ENCODE measurements at regions not wholly inside any gene's neighbourhood (a gene's known extent, or its start where the extent isn't known, plus 50 kb on each side); places are given as distances from the start of the nearest gene placed in this dataset.

DNA sequence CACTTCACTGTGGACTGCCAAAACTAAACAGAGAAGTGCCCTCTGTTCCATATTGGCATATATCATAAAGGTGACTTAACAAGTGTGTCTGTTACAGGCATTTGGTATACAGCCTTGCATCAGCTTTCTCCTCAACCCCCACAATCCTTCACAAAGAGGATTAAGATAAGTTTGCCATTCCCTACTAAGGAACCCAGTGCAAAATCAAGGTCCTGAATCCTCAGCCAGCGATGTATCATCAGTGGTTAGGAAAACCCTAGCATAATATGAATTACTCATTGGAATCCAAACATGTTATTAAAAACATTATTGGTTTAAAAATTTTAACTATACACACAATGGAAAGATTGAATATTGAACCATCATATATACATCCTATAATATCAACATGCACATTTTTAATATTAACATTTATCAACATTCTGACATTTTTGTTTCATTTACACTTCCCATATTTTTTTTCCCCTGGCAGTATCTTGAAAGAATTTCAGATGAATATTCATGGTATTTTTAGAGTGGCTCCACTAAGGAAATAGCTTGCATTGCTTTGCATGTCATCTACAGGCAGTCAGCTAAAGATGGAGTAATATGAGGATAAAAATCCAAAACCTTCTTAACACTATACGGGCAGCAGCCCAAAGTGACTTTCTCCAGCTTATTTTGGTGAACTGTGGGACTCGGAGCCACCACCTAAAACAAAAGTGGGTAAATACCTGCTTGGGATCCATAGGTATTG lies 215.6 kb upstream of the CHRM2 start:
- Histone ChIP-seq H3K27me3 (ENCODE audit: control insufficient read depth, insufficient read depth, low read length) (no peaks in the 10 kb centered on the region), H3K36me3 (ENCODE audit: control insufficient read depth, insufficient read depth, low read length) (no peaks in the 10 kb centered on the region)
- TF ChIP-seq, protein P1, sequence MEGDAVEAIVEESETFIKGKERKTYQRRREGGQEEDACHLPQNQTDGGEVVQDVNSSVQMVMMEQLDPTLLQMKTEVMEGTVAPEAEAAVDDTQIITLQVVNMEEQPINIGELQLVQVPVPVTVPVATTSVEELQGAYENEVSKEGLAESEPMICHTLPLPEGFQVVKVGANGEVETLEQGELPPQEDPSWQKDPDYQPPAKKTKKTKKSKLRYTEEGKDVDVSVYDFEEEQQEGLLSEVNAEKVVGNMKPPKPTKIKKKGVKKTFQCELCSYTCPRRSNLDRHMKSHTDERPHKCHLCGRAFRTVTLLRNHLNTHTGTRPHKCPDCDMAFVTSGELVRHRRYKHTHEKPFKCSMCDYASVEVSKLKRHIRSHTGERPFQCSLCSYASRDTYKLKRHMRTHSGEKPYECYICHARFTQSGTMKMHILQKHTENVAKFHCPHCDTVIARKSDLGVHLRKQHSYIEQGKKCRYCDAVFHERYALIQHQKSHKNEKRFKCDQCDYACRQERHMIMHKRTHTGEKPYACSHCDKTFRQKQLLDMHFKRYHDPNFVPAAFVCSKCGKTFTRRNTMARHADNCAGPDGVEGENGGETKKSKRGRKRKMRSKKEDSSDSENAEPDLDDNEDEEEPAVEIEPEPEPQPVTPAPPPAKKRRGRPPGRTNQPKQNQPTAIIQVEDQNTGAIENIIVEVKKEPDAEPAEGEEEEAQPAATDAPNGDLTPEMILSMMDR (IDR thresholded peaks at IDR 0.05; ENCODE audit: insufficient read depth, low read length, poor library complexity, severe bottlenecking), result no peak

DNA sequence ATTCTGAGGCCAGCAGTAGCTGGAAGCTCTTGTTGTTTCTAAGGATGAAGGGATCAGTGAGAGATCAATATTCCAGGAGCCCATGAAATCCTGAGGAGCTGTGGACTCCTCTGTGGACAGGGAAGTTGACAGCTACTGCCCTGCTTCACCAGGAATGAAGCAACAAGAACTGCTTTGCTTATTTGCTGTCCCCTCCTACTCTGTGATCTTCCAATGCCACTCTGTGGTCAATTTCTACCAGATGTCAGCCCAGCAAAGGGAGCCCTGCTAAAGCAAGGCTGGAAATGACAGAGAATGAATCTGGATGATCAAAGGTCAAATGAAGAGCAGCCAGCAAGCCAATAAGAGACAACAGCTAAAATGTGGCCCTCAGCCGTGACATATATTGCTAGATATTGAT lies 227.5 kb upstream of the CHRM2 start:
- TF ChIP-seq, protein P1 (IDR thresholded peaks at IDR 0.05; ENCODE audit: insufficient read depth, low read length, poor library complexity, severe bottlenecking), result no peak
- Histone ChIP-seq H3K27me3 (ENCODE audit: control insufficient read depth, insufficient read depth, low read length) (no peaks in the 10 kb centered on the region), H3K4me3 (ENCODE audit: low read depth, low read length) (no peak overlapping the region), H3K36me3 (ENCODE audit: control insufficient read depth, insufficient read depth, low read length) (no peaks in the 10 kb centered on the region)
- no peak for DNase-seq (ENCODE audit: low read depth)

More for the DNA sequence above, 215.6 kb upstream of the CHRM2 start:
- H3K4me3 ChIP-seq (ENCODE audit: low read depth, low read length), result no peak overlapping the region
- no peak for DNase-seq (ENCODE audit: low read depth)

DNA sequence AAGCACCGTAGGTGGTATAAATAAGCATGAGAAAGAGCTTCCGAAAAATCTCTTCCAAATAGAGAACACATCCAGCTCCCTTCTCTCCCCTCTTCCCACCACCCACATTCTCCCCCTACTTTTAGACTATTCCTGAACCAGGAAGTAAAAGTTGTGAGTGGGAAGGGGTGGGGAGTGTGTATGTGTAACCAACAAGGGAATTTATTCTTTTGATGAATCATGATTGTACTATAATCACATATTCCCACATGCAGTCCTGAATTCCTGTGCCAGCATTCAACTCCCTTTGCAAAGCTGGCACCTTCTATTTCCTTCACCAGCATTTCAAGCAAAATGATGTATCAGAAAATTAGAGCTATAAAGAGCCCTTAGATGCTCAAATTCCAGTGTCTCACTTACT lies 230.6 kb upstream of the CHRM2 start:
- no peak for DNase-seq (ENCODE audit: low read depth)
- Histone ChIP-seq H3K36me3 (ENCODE audit: control insufficient read depth, insufficient read depth, low read length) (no peaks in the 10 kb centered on the region), H3K4me3 (ENCODE audit: low read depth, low read length) (no peak overlapping the region), H3K27me3 (ENCODE audit: control insufficient read depth, insufficient read depth, low read length) (no peaks in the 10 kb centered on the region)
- TF ChIP-seq, protein P1 (IDR thresholded peaks at IDR 0.05; ENCODE audit: insufficient read depth, low read length, poor library complexity, severe bottlenecking), result no peak

DNA sequence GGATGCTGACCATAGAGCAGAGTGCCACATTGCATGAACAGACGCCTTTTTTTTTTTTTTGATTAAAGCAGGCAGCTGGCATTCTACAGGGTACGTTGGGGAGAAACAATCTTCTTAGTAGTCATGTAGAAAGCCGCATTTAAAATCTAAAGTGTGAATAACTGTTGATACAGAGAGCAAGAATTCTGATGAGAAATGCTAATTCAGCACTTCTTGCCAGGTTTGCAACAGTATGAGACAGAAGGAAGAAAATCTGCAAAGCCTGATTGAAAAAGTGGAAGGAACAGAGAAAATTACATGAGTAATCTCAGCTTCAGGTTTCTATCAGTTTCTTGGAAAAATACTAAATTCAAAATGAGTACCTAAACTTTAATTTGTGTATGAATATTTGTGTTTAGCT lies 232.7 kb upstream of the CHRM2 start:
- TF ChIP-seq, protein P1 (IDR thresholded peaks at IDR 0.05; ENCODE audit: insufficient read depth, low read length, poor library complexity, severe bottlenecking), result no peak
- Histone ChIP-seq H3K4me3 (ENCODE audit: low read depth, low read length) (no peak overlapping the region), H3K27me3 (ENCODE audit: control insufficient read depth, insufficient read depth, low read length) (no peaks in the 10 kb centered on the region), H3K36me3 (ENCODE audit: control insufficient read depth, insufficient read depth, low read length) (no peaks in the 10 kb centered on the region)
- DNase-seq (ENCODE audit: low read depth), result no peak

DNA sequence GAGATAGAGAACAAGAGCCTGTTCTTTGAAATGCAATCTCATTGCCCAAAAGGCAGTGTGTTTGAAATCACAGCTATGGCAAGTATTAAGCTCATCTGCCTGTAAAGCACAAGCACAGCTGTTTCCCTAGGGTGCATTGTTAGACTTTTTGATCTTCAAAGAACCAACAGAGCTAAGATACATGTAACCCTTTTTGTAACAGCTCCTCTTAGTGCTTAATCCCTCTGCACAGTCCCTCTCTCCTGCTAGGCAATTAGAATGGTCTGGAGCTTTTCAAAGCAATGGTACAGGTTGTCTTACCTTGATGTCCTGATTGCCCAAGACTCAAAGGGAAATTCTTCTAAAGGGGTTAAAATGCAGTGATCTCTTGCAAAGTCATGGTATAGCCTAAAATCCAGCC lies 249.6 kb upstream of the CHRM2 start:
- TF ChIP-seq, protein P1 (IDR thresholded peaks at IDR 0.05; ENCODE audit: insufficient read depth, low read length, poor library complexity, severe bottlenecking), result no peak
- Histone ChIP-seq H3K27me3 (ENCODE audit: control insufficient read depth, insufficient read depth, low read length) (no peaks in the 10 kb centered on the region), H3K4me3 (ENCODE audit: low read depth, low read length) (no peak overlapping the region), H3K36me3 (ENCODE audit: control insufficient read depth, insufficient read depth, low read length) (no peaks in the 10 kb centered on the region)
- DNase-seq (ENCODE audit: low read depth), result no peak

DNA sequence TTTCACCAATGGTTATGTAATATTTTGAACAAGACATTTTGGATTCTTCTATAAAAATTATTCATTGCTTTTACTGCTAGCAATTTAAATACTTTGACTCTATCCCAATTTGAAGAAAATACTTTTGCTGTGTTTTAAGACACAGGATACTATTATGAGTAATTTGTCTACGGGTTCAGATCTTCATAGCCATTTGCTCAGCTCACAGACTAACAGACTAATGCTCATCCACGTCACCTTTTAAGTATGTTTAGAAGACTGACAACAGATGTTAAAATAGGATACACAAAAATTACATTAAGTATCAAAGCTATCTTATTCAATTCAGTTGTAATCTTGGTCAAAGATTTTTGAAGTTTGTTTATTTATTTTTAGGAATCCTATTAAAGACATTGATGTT lies 251.3 kb upstream of the CHRM2 start:
- no peak for DNase-seq (ENCODE audit: low read depth)
- Histone ChIP-seq H3K4me3 (ENCODE audit: low read depth, low read length) (no peak overlapping the region), H3K36me3 (ENCODE audit: control insufficient read depth, insufficient read depth, low read length) (no peaks in the 10 kb centered on the region), H3K27me3 (ENCODE audit: control insufficient read depth, insufficient read depth, low read length) (no peaks in the 10 kb centered on the region)
- TF ChIP-seq, protein P1 (IDR thresholded peaks at IDR 0.05; ENCODE audit: insufficient read depth, low read length, poor library complexity, severe bottlenecking), result no peak
